SKM-1 treated with dmso at 0.1 percent for 144 hours (cell line): ENCODE measurements at regions not wholly inside any gene's neighbourhood (a gene's known extent, or its start where the extent isn't known, plus 50 kb on each side); places are given as distances from the start of the nearest gene placed in this dataset.

Experiments
- DNase-seq: peaks from one replicate; lab custom pipeline; 2025; ENCODE audit not compliant: unreplicated experiment; lab: John Stamatoyannopoulos, UW

DNA sequence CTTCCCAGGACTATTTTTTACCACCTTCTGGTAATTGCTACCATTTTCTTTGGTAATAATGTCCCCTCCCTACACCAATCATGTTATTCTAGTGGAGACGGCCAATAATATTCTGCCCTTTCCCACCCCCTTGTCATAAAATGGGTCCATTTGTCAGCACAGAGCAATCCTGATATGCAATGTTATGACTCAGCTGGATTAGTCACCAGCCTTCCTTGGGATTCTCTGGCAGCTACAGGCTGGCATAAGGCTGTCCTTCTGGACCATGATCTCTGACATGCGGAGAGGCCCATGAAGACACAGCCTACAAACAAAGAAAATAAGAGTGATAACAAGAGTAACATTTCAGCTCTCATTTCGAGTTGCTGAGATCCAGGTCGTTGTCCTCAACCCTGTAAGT lies 222.0 kb upstream of the CPNE8 start:
- DNase-seq, result no peak

DNA sequence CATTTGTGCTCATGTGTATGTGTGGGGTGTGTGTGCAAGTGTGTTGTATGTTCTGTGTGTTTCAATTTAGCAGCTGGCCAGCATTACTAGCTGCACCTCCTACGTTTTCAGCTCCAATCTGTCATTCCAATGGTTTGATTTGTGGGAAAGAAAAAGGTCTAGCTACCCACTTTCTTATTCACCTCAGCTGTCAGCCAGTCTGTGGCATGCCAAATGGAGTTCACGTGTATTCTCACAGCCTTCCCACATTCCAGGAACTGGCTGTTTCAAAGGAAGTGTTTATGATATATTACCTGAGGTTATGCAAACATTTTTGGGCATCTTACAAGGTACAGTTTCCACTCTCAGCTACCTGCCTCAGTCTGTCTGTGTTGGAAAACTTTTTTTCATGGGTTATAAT lies 220.2 kb upstream of the CPNE8 start:
- no peak for DNase-seq

- DNase-seq, result no peak
Observed at GRCh38 chr12:39124768-39125167, 219.4 kb upstream of the CPNE8 start.

DNA sequence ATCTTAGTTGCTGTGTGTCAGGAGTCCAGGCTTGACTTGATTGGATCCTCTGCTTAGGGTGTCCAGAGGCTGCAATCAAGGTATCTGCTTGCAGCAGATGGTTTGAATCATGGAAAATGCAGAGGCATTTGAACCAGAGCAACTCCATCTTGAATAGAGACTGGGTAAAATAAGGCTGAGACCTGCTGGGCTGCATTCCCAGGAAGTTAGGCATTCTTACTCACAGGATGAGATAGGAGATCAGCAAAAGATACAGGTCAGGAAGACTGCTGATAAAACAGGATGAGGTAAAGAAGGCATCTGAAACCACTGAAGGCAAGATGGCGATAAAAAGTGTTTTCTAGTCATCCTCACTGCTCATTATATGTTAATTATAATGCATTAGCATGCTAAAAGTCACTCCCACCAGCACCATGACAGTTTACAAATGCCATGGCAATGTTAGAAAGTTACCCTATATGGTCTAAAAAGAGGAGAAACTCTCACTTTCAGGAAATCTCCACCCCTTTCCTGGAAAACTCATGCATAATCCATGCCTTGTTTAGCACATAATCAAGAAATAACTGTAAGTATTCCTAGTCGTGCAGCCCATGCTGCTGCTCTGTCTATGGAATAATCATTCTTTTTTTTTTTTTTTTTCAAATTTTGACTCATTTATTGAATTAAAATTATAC lies 218.3 kb upstream of the CPNE8 start:
- no peak for DNase-seq

DNA sequence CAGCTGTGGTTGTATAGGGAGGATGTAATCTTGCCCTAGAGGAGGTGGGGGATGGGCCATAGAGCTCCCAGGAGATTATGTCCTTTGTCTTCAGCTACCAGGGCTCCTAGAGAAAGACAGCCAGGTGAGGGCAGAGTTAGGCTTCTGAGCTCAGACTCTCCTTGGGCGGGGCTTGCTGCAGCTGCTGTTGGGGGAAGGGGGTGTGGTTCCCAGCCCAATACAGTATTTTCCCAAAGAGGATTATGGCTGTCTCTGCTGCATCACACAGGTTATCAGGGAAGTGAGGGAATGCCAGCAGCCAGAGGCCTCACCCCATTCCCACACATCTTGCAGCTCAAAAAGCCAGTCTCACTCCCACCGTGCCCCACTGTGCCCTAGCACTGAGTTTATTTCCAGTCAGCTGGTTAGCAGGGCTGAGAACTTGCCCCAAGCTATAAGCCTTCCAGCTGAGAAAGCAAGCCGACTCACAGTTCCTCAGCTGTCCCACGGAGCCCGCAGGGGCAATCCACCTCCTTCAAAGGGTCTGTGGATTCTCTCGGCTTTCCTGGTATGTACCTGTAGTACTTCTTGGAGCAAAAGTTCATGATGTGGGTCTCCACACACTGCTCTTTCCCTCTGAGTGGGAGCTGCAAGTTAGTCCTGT lies 217.3 kb upstream of the CPNE8 start:
- no peak for DNase-seq

- DNase-seq, result no peak
Observed at GRCh38 chr12:39116861-39117260, 211.5 kb upstream of the CPNE8 start.

GRCh38 chr12:39112064-39112463 lies 206.7 kb upstream of the CPNE8 start:
- DNase-seq, result no peak

DNA sequence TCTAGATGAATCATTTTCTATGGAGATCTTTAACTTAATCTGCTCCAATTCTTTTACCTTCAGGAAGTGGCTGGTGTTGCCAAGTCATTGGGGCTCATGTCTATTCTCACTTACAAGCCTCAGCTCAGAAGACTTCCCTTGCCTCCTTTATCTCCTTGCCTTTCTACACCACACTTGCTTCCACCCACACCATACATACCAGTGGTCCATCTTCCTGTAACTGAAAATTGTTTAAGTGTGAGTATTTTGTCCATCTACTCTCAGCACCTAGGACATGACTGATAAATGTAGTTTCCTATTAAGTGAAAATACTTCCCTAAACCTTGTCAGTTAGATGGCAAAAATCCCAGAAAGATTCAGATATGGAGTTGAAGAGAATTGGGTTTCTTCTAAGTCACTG lies 199.7 kb upstream of the CPNE8 start:
- DNase-seq, result no peak

DNA sequence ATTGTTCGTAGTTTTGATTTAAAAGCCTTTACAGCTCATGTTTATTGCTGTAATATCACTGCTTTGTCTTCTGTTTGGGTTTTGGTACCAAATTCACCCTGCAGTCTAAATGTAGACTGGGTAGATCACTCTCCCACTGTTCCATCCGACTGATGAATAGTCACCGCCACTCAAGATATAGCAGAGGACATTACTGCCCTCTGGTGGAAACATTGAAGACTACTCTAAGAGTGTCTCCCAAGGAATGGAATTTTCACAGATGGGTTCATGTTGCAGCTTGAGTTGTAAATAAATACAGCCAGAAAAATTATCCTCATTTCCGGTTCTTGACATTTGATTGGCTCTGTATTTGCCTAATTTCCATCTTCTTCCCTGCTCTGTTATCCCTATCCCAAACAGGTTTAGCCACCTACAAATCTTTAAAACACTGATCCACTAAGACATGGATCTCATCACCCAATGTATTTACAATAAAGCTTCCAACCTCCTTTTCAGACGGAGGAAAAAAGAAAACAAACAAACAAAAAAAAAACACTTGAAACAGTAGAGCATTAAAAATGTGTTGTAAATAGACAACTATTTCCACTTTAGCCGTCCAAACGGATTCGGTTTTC lies 198.3 kb upstream of the CPNE8 start:
- peak; percentile 25 for DNase-seq

DNA sequence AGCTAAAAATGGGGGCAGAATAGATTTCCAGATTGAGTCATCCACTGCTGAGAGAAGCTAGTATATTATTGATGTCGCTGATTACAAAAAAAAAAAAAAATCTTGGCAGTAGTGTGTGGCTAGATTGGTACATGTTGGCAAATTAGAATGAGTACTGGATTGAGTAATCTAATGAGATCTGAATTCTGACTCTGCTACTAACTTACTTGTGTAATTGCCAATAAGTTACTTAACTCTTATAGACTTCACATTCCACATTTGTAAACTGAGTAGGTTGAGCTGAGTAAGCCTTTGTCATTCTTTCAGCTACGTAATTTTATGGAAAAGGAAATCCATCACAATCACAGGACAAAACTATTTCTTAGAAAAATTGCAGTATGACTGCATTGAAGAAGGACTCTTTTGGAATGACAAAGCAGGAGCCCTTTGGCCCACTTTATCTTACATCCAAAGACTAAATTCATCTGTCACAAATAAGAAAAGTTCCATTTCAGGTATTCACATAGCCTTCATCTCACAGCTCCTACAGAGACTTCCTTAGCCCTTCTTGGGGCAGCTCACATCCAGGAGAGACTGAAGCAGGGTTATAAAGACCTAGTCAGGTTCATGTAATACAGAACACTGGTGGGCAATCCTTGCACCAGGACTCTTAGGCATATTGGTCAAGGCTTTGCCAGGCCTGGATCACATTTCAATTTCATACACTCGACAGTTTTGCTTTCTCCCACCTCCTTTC lies 197.3 kb upstream of the CPNE8 start:
- no peak for DNase-seq

- DNase-seq, result no peak
Observed at GRCh38 chr12:39095636-39096330, 190.4 kb upstream of the CPNE8 start.

- no peak for DNase-seq
Observed at GRCh38 chr12:39081910-39082309, 176.5 kb upstream of the CPNE8 start.

DNA sequence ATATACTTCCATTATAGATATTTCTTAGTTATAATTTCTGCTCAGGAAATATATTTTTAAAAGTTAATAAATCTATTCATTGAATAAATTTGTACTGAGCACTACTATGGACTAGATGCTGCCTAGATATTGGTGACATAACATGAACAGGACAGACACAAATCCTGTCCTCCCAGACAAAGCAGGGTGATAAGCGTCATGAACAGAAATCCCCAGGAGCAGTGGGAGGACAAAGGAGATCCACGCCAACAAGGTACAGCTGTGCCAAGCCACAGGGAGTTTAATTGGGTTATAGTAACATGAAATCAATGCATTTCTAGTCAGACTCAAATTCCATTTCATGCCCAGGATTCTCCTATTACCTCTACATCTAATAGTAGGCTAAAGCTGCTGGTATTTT lies 171.8 kb upstream of the CPNE8 start:
- no peak for DNase-seq

DNA sequence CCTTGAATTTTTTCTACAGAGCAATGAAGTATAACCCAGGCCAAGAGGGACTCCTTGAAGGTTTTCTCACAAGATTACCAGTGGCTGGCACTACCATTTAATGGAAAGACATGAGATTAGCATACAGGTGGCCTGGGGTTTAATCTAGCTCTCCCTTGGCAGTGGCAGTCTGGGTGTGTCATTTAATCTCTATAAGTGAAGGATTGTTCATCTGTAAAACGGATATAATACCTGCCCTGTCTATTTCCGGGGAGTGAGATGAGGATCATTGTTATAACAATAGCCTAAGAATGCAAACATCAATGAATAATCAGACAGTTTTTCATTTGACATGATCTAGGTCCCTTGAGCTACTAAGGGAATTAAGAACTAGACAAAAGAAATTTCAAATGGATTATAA lies 168.7 kb upstream of the CPNE8 start:
- no peak for DNase-seq

- DNase-seq, result no peak
Observed at GRCh38 chr12:39072658-39073057, 167.3 kb upstream of the CPNE8 start.

DNA sequence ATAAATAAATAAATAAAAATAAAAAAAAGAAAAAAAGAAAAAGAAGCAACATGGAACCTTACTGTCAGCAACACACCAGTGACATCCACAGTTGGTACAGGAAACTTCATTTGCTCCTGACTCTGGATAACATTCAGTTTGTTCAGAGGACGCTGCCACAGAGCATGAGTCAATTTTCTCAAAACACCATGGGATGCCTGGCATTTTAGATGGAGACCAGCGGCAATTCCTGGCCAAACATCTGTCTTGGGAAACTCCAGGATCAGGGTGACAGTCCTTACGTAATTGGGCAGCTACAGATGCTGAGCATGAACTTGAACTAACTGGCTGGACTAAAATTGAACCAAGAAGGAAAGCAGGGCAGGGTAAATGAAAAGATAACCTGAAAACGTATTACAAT lies 166.2 kb upstream of the CPNE8 start:
- no peak for DNase-seq

DNA sequence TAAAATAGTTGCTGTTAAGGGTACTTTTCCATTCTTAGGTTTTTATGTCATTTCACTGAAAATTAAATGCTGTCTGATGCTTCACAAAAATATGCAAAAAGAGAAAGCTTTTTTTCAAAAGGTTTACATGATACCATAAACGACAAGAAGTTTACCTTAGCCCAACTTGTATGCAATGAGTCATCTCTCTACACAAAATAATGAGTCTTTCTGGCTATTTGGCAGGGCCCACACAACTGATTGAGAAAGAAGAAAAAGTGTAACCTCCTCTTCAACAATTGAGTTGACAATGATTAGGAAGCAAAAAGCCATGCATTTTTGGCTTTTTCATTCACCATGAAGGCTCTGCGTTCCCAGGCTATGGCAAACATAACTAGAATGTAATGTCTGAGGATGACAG lies 165.4 kb upstream of the CPNE8 start:
- no peak for DNase-seq

DNA sequence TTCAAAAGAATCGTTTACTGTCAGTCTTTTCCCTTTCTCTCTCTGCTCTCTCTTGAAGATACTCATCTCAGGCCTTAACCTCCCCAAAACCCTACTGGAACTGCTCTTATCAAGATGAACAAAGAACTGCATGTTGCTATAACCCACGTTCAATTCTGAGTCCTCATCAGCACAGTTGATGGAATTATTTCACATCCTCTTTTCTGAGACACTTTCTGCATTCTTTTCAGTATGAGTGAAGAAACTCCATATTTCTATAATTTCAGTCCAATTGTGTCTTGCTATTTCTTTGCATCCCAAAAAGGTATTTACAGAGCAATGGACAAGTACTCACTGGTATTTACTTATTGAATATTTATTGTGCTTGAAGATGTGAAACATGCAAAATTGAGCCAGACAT lies 160.1 kb upstream of the CPNE8 start:
- no peak for DNase-seq

DNA sequence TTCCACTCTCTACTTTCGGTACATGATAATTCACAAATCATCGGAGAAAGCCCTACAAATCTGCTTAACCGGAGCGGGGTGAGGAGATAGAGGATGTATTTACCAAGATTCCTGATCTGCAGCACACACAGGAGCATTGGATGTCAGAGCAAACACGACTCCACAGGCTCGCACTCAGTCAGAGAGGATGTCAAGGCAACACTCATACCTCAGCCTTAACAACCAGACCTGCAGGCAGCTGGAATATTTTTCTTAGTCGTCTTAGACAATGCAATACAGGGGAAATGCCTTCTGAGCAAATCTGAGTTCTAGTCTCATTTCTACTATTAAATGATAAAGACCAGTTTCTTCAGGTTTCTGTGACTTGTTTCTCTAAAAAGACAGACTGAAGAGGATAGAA lies 159.3 kb upstream of the CPNE8 start:
- no peak for DNase-seq

DNA sequence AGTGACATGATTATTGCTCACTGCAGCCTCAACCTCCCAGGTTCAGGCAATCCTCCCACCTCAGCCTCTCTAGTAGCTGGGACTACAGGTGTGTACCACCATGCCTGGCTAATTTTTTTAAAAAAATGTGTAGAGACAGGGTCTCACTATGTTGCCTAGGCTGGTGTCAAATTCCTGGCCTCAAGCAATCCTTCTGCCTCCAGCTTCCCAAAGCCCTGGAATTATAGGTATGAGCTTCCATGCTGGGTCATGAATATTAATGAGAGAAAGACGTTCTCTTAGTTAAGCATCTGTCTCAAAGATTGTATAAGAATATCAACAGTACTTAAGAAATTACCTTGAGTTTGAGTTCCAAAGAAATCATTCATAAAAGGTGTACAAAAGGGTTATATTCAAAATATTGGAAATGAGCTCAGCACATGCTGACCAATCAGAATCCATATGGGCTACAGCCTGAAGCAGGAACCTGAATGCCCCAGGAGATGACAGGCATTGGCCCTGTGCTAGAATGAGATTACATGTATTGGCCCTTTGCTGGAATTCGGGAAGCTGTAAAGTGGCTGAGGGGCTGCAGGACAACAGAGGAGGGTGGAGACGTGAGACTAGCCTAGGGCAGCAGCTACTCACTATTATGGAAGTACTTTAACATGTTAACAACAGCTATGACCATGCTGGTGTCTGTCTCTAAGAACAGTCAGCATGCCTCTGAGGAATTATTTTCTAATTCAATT lies 157.0 kb upstream of the CPNE8 start:
- DNase-seq, result no peak

GRCh38 chr12:39061576-39061975 lies 156.2 kb upstream of the CPNE8 start:
- no peak for DNase-seq
